ENCODE measurements at regions not wholly inside any gene's neighbourhood (a gene's known extent, or its start where the extent isn't known, plus 50 kb on each side); places are given as distances from the start of the nearest gene placed in this dataset.

- DNase-seq (ENCODE audit: low read depth): no peak
Measured at GRCh38 chr14:54312166-54312801, 84.5 kb upstream of the CDKN3 start.

- no peak for DNase-seq (ENCODE audit: low read depth)
Measured at GRCh38 chr14:54314365-54315104, 82.3 kb upstream of the CDKN3 start.

GRCh38 chr14:54316652-54317051 is 80.2 kb upstream of the CDKN3 start:
- DNase-seq (ENCODE audit: low read depth): no peak

- DNase-seq (ENCODE audit: low read depth): no peak
Measured at GRCh38 chr14:54317391-54317790, 79.4 kb upstream of the CDKN3 start.

- no peak for DNase-seq (ENCODE audit: low read depth)
Measured at GRCh38 chr14:54322246-54322645, 74.6 kb upstream of the CDKN3 start.

GRCh38 chr14:54322701-54323337 is 74.0 kb upstream of the CDKN3 start:
- DNase-seq (ENCODE audit: low read depth): no peak

- no peak for DNase-seq (ENCODE audit: low read depth)
Measured at GRCh38 chr14:54325766-54326165, 71.0 kb upstream of the CDKN3 start.

GRCh38 chr14:54329082-54329695 is 67.6 kb upstream of the CDKN3 start:
- DNase-seq (ENCODE audit: low read depth): no peak

GRCh38 chr14:54330876-54331275 is 65.9 kb upstream of the CDKN3 start:
- no peak for DNase-seq (ENCODE audit: low read depth)

GRCh38 chr14:54331516-54331915 is 65.3 kb upstream of the CDKN3 start:
- DNase-seq (ENCODE audit: low read depth): no peak

GRCh38 chr14:54332490-54332889 is 64.3 kb upstream of the CDKN3 start:
- no peak for DNase-seq (ENCODE audit: low read depth)

- DNase-seq (ENCODE audit: low read depth): no peak
Measured at GRCh38 chr14:54333511-54333910, 63.3 kb upstream of the CDKN3 start.

- no peak for DNase-seq (ENCODE audit: low read depth)
Measured at GRCh38 chr14:54335569-54336155, 61.1 kb upstream of the CDKN3 start.

GRCh38 chr14:54337314-54337713 is 59.5 kb upstream of the CDKN3 start:
- no peak for DNase-seq (ENCODE audit: low read depth)

- DNase-seq (ENCODE audit: low read depth): no peak
Measured at GRCh38 chr14:54338696-54339317, 58.0 kb upstream of the CDKN3 start.

GRCh38 chr14:54339771-54340170 is 57.0 kb upstream of the CDKN3 start:
- DNase-seq (ENCODE audit: low read depth): no peak

- DNase-seq (ENCODE audit: low read depth): no peak
Measured at GRCh38 chr14:54342806-54343205, 54.0 kb upstream of the CDKN3 start.

GRCh38 chr14:54343272-54344121 is 53.3 kb upstream of the CDKN3 start:
- DNase-seq (ENCODE audit: low read depth): no peak

GRCh38 chr14:54344445-54344844 is 52.4 kb upstream of the CDKN3 start:
- DNase-seq (ENCODE audit: low read depth): no peak

- DNase-seq (ENCODE audit: low read depth): no peak
Measured at GRCh38 chr14:54346257-54346656, 50.5 kb upstream of the CDKN3 start.
